KMS-11 (cell line): ENCODE measurements at regions not wholly inside any gene's neighbourhood (a gene's known extent, or its start where the extent isn't known, plus 50 kb on each side); places are given as distances from the start of the nearest gene placed in this dataset.

Experiments used
- H2AFZ ChIP-seq: fragments of 200-600 bp; sonication (generic); 2 replicates; pipeline ENCODE4 v1.6.1; 2016; ENCODE audit warnings: antibody characterized with exemption, mixed run types, low read depth
- H3K27ac ChIP-seq: fragments of 200-600 bp; sonication (generic); 2 replicates; pipeline ENCODE4 v1.6.1; 2016; ENCODE audit warnings: mild to moderate bottlenecking, mixed run types
- H3K27me3 ChIP-seq: fragments of 200-600 bp; sonication (generic); 2 replicates; pipeline ENCODE4 v1.6.1; 2017; ENCODE audit warnings: mild to moderate bottlenecking, low read depth, mixed run types, moderate library complexity; ENCODE audit not compliant: insufficient read depth
- H3K36me3 ChIP-seq: fragments of 200-600 bp; sonication (generic); 2 replicates; pipeline ENCODE4 v1.6.1; 2017; ENCODE audit warnings: mild to moderate bottlenecking, mixed run types; ENCODE audit not compliant: insufficient read depth
- H3K4me1 ChIP-seq: fragments of 200-600 bp; sonication (generic); 2 replicates; pipeline ENCODE4 v1.6.1; 2016; ENCODE audit warnings: mild to moderate bottlenecking, low read depth, mixed run types; ENCODE audit not compliant: poor library complexity, severe bottlenecking
- H3K4me2 ChIP-seq: fragments of 200-600 bp; sonication (generic); 2 replicates; pipeline ENCODE4 v1.7.0; 2016; ENCODE audit warnings: mild to moderate bottlenecking, mixed run types
- H3K4me3 ChIP-seq: fragments of 200-600 bp; sonication (generic); IDR thresholded peaks from 2 replicates; pipeline ENCODE4 v1.6.1; 2017; ENCODE audit warnings: low read depth, low read length, mixed read lengths; ENCODE audit not compliant: insufficient read depth
- H3K79me2 ChIP-seq: fragments of 200-600 bp; sonication (generic); 2 replicates; pipeline ENCODE4 v1.6.1; 2016; ENCODE audit warnings: low read depth, mixed run types; ENCODE audit not compliant: insufficient read depth
- H3K9ac ChIP-seq: fragments of 200-600 bp; sonication (generic); 2 replicates; pipeline ENCODE4 v1.6.1; 2016; ENCODE audit warnings: mild to moderate bottlenecking, mixed run types
- H4K20me1 ChIP-seq: fragments of 200-600 bp; sonication (generic); 2 replicates; pipeline ENCODE4 v1.6.1; 2016; ENCODE audit warnings: mild to moderate bottlenecking, mixed run types; ENCODE audit not compliant: insufficient read depth
- CTCF ChIP-seq: fragments of 200-600 bp; sonication (generic); conservative IDR thresholded peaks from 2 replicates; pipeline ENCODE4 v1.6.1; 2017; ENCODE audit warnings: low read depth, mild to moderate bottlenecking, antibody characterized with exemption, low read length, moderate library complexity, mixed read lengths

- no peak overlapping the region for H3K27ac ChIP-seq
- peaks cover 13% of the 10 kb centered on the region for H3K4me1 ChIP-seq
- TF ChIP-seq CTCF, result no peak
- H3K27me3 ChIP-seq, result no peaks in the 10 kb centered on the region
- H3K9ac ChIP-seq, result no peak overlapping the region
- H3K79me2 ChIP-seq, result no peaks in the 10 kb centered on the region
- no peak overlapping the region for H3K4me2 ChIP-seq
- no peak overlapping the region for H3K4me3 ChIP-seq
- no peaks in the 10 kb centered on the region for H3K36me3 ChIP-seq
- no peak overlapping the region for H2AFZ ChIP-seq
- H4K20me1 ChIP-seq, result no peaks in the 10 kb centered on the region
Measured at GRCh38 chr3:141682007-141682406, 56.1 kb upstream of the RNF7 start.

DNA sequence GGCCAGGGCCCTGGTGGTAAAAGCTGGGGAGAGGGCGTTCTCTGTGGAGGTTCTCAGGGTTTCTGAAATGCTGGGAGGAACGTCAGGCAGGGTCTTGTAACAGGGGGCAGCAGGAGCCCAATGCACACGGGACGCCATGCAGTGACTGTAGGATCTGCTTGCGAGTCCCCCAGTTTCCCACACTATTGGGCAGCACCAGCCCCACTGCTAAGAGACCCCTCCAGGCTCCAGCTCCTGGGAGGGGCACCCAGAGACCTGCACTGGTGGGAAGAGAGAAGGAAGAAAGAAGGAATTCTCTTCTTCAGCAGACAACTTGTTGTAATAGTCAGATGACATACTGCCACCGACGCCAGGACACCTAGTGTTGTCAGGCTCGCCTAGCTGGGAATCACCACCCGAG, 55.2 kb upstream of the RNF7 start:
- Histone ChIP-seq H3K4me2 (no peak overlapping the region), H3K4me3 (no peak overlapping the region), H3K9ac (no peak overlapping the region), H3K36me3 (no peaks in the 10 kb centered on the region), H3K27me3 (no peaks in the 10 kb centered on the region), H3K27ac (no peak overlapping the region), H2AFZ (no peak overlapping the region), H3K79me2 (no peaks in the 10 kb centered on the region), H3K4me1 (peaks cover 14% of the 10 kb centered on the region), H4K20me1 (no peaks in the 10 kb centered on the region)
- TF ChIP-seq CTCF, result no peak

DNA sequence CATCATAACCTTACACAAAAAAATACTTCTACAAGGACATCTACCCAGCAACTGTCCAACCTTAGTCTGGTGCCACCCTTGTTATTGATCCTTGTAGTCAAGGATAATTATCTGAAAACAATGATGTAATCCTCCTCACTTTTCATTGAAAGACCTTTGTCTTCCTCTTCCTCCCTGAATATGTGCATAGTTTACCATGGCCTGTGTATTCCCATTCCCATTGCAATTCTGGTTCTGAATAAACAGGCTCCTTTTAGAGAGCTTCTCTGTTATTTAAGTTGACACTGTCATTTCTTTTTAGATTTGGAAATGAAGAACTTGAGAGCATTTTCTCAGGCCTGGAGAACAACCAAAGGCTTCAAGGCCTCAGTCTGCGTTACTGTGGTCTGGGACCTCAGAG, 53.3 kb upstream of the RNF7 start:
- Histone ChIP-seq H3K4me3 (no peak overlapping the region), H3K9ac (no peak overlapping the region), H3K4me1 (peaks cover 14% of the 10 kb centered on the region), H2AFZ (no peak overlapping the region), H3K4me2 (no peak overlapping the region), H3K36me3 (no peaks in the 10 kb centered on the region), H3K27ac (no peak overlapping the region), H3K27me3 (no peaks in the 10 kb centered on the region), H4K20me1 (no peaks in the 10 kb centered on the region), H3K79me2 (no peaks in the 10 kb centered on the region)
- TF ChIP-seq CTCF, result no peak

DNA sequence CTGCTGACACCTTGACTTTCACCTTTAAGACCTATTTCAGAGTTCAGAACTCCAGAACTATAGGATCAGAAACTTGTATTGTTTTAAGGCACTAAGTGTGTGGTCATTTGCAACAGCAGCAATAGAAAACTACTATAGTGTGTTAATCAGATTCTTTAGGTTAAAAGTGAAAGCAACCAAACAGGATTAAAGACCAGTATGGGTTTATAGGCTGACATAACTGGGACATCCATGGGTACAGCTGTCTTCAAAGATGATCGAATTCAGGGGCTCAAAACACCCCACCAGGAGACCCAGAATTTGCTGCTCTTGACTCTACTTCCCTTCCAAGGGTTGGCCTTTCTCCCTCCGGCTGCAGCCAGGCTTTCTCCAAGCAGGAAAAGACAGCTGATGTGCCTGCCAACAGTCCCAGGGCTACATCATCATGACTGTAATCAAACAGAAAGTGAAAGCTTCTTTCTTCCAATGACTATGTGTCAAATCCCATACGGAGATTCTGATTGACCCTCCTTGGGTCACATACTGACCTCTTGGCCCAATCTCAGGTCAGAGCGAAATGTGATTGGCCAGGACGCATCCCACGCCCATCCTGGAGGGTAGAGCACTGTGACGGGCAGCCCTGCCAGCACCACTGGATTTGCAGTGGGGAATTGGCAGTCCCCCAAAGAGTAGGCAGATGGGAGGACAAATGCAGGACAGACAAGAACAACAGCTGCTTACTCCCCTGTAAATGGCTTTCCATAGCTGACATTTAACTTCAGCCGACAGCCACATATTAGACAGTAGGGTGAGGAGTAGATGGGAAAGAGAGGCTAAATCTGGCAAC, 51.4 kb upstream of the RNF7 start:
- Histone ChIP-seq H3K79me2 (no peaks in the 10 kb centered on the region), H3K27ac (no peak overlapping the region), H3K4me1 (peaks cover 10% of the 10 kb centered on the region), H3K36me3 (no peaks in the 10 kb centered on the region), H2AFZ (peak overlapping the region; percentile 82), H3K9ac (no peak overlapping the region), H3K27me3 (no peaks in the 10 kb centered on the region), H4K20me1 (no peaks in the 10 kb centered on the region), H3K4me2 (peak overlapping the region; percentile 33; the same call in 1 of the 2 replicates), H3K4me3 (no peak overlapping the region)
- TF ChIP-seq CTCF, result no peak
